ENCODE measurements at regions not wholly inside any gene's neighbourhood (a gene's known extent, or its start where the extent isn't known, plus 50 kb on each side); places are given as distances from the start of the nearest gene placed in this dataset.

GRCh38 chr7:114086914-114087652 is 168.3 kb upstream of the PPP1R3A start:
- TF ChIP-seq, protein P1, sequence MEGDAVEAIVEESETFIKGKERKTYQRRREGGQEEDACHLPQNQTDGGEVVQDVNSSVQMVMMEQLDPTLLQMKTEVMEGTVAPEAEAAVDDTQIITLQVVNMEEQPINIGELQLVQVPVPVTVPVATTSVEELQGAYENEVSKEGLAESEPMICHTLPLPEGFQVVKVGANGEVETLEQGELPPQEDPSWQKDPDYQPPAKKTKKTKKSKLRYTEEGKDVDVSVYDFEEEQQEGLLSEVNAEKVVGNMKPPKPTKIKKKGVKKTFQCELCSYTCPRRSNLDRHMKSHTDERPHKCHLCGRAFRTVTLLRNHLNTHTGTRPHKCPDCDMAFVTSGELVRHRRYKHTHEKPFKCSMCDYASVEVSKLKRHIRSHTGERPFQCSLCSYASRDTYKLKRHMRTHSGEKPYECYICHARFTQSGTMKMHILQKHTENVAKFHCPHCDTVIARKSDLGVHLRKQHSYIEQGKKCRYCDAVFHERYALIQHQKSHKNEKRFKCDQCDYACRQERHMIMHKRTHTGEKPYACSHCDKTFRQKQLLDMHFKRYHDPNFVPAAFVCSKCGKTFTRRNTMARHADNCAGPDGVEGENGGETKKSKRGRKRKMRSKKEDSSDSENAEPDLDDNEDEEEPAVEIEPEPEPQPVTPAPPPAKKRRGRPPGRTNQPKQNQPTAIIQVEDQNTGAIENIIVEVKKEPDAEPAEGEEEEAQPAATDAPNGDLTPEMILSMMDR (IDR thresholded peaks at IDR 0.05): no peak
- peak; percentile 86 for TF ChIP-seq EZH2 (IDR thresholded peaks at IDR 0.05)

Measured in neural progenitor cell (in vitro differentiated cells).